Aorta (tissue), 5 donors: ENCODE measurements at regions not wholly inside any gene's neighbourhood (a gene's known extent, or its start where the extent isn't known, plus 50 kb on each side); places are given as distances from the start of the nearest gene placed in this dataset.

Source experiments
- ATAC-seq: fragments of 200-7000 bp; cut with Tn5 transposase; one replicate; pipeline ENCODE4 v1.9.1; 2022; ENCODE audit warnings: moderate library complexity; ENCODE audit not compliant: low FRiP score
- DNase-seq, 2 donors: peaks; one replicate each; pipeline ENCODE4 v3.0.0-alpha.2; 2020
- H3K27ac ChIP-seq, 2 donors: one replicate each; pipeline ENCODE4 v1.5.1; 2013; ENCODE audit warnings: low read length in 2 of 2, mild to moderate bottlenecking in 2 of 2, moderate library complexity in 2 of 2, control low read depth in 1 of 2, inconsistent platforms in 1 of 2, low read depth in 1 of 2
- H3K27me3 ChIP-seq, 2 donors: one replicate each; pipeline ENCODE4 v1.6.1; 2013; ENCODE audit warnings: control low read depth in 1 of 2, low read length in 1 of 2, mild to moderate bottlenecking in 1 of 2, moderate library complexity in 1 of 2; ENCODE audit not compliant: insufficient read depth in 2 of 2, control insufficient read depth in 1 of 2
- H3K36me3 ChIP-seq, 2 donors: one replicate each; pipeline ENCODE4 v1.6.1; 2013; ENCODE audit warnings: control low read depth in 1 of 2, low read length in 1 of 2, mild to moderate bottlenecking in 1 of 2; ENCODE audit not compliant: insufficient read depth in 2 of 2, control insufficient read depth in 1 of 2
- H3K4me1 ChIP-seq, 2 donors: one replicate each; pipeline ENCODE4 v1.6.1; 2013; ENCODE audit warnings: low read length in 2 of 2, control low read depth in 1 of 2, mild to moderate bottlenecking in 1 of 2, moderate library complexity in 1 of 2; ENCODE audit not compliant: insufficient read depth in 2 of 2, control insufficient read depth in 1 of 2
- H3K4me3 ChIP-seq, 2 donors: one replicate each; pipeline ENCODE4 v1.5.1; 2013; ENCODE audit warnings: low read length in 2 of 2, control low read depth in 1 of 2, mild to moderate bottlenecking in 1 of 2
- H3K9me3 ChIP-seq: one replicate; pipeline ENCODE4 v1.6.1; 2013; ENCODE audit warnings: mild to moderate bottlenecking, low read length; ENCODE audit not compliant: control insufficient read depth
- WGBS, 2 donors: extraction: QIAGEN DNeasy Blood & Tissue Kit; methylation state at CpG; one replicate each; pipeline ENCODE4 v1.1.7; 2013; 5-methylcytosine and 5-hydroxymethylcytosine counted together
- intact Hi-C, 2 donors: fragments of 100-400 bp; cut with DNase I; formaldehyde crosslinking; loops; one replicate each; pipeline versions ENCODE4 v1.14.2 to v1.15.0; 2022
- donor health status: healthy with polysubstance abuse.
- donor health status: Bipolar disorder and iron deficiency.
- donor health status: DM: no; HTN: no; CAD: no.
- donor health status: DM: no; HTN: no; CAD: no.
- donor health status: DM: yes; HTN: yes; CAD: no.

DNA sequence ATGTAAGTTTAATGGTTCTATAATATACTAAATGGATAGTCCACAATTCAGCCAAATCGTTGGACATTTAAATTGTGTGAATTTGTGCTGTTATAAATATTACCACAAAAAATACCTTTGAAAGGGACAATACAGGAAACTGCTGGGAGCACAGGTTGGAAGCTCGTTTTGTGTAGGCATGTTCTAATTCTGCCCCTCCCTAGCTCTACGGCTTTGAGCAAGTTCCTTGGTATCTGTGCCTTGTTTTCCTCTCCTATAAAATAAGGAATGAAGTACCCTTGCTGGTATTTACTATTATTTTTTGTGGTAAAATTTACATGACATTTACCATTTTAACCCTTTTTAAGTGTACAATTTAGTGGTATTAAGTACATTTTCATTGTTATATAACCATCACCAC lies 102.6 kb upstream of the SLC7A1 start:
- no peak overlapping the region for H3K27ac ChIP-seq
- DNase-seq (no peak), ATAC-seq (no peak)
- H3K9me3 ChIP-seq, result peaks cover 2% of the 10 kb centered on the region
- H3K4me3 ChIP-seq, result no peak overlapping the region
- no peaks in the 10 kb centered on the region for H3K36me3 ChIP-seq
- no peaks in the 10 kb centered on the region for H3K27me3 ChIP-seq
- intact Hi-C loops, result loop anchor here in 1 of 2 donors (5.0 kb wide), 1 partner anchor 191 kb away; no protein-coding TSS in a partner anchor
- WGBS, 2 donors, result 86 to 87% methylated on average over 3 of the region's 3 CpGs
- no peaks in the 10 kb centered on the region for H3K4me1 ChIP-seq

- DNase-seq (no peak), ATAC-seq (no peak)
- Histone ChIP-seq H3K36me3 (no peaks in the 10 kb centered on the region), H3K4me1 (no peaks in the 10 kb centered on the region), H3K27me3 (no peaks in the 10 kb centered on the region), H3K9me3 (peaks cover 2% of the 10 kb centered on the region), H3K4me3 (no peak overlapping the region), H3K27ac (no peak overlapping the region)
- intact Hi-C loops, result loop anchor here in 1 of 2 donors (5.0 kb wide), 1 partner anchor 189 kb away; no protein-coding TSS in a partner anchor
Measured at GRCh38 chr13:29696606-29697005, 101.1 kb upstream of the SLC7A1 start.

DNA sequence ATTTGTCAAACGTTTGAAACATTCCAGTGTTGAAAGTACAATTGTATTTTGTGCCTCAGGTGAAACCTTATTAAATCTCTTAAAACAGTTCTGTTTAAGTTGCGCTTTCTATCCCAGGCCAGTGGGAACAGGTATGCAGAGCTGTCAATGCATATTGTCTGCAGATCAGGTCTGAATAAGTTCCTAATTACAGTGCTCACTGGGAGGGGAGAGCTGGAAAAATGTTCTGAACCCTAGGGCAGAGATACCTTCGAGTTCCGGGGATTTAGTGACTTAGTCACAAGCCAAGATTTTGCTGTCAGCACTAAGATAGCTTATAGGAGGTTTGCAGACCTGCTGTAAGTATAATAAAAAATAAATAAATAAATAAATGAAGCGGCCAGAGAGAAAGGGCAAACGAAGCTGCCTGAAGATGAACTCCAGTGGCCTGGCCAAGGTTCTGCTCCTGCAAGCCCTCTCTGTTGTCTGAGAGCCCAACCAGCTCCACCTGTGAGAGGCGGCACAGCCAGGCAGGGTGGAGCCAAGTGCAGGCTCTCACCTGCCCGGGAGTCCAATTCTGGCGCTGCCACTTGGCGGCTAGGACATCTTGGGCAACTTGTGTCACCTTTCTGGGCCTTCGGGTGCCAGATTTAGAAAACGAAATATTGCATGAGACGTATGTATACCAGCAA lies 97.9 kb upstream of the SLC7A1 start:
- H3K4me3 ChIP-seq, result no peak overlapping the region
- ATAC-seq (no peak), DNase-seq (no peak)
- H3K4me1 ChIP-seq, result no peaks in the 10 kb centered on the region
- H3K9me3 ChIP-seq, result peaks cover 2% of the 10 kb centered on the region
- H3K27me3 ChIP-seq, result no peaks in the 10 kb centered on the region
- no peak overlapping the region for H3K27ac ChIP-seq
- no peaks in the 10 kb centered on the region for H3K36me3 ChIP-seq
- WGBS, 2 donors, result 84 to 85% methylated on average over 13 of the region's 13 CpGs
- intact Hi-C loops, result no loop called here

DNA sequence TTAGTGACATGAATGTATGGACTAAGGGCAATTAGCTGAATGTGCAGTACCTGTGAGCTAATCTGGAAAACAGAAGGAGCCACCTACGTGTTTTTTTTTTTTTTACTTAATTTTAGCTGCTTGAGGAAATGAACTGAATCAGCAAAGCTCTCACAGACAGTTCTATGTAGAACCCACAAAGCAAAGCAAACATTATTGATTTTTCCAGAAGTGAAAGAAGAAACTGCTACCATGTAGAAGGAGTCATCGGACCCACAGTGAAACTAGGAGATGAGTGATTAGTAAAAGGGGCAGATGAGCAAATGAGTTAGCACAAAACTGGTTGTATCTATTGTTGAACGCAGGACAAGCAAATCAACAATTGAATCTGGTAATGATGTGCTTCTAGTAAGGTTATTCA lies 94.1 kb upstream of the SLC7A1 start:
- no peak for DNase-seq
- 89 to 93% methylated on average over 3 of the region's 3 CpGs for WGBS, 2 donors
- no peaks in the 10 kb centered on the region for H3K36me3 ChIP-seq
- no peak overlapping the region for H3K27ac ChIP-seq
- intact Hi-C loops, result no loop called here
- H3K4me3 ChIP-seq, result no peak overlapping the region
- H3K4me1 ChIP-seq, result no peaks in the 10 kb centered on the region
- no peaks in the 10 kb centered on the region for H3K27me3 ChIP-seq
- no peaks in the 10 kb centered on the region for H3K9me3 ChIP-seq
- no peak for ATAC-seq

GRCh38 chr13:29688193-29688592 lies 92.7 kb upstream of the SLC7A1 start:
- Histone ChIP-seq H3K27ac (no peak overlapping the region), H3K36me3 (no peaks in the 10 kb centered on the region), H3K9me3 (no peaks in the 10 kb centered on the region), H3K4me1 (no peaks in the 10 kb centered on the region), H3K4me3 (no peak overlapping the region), H3K27me3 (no peaks in the 10 kb centered on the region)
- WGBS, 2 donors, result 75 to 89% methylated on average over 3 of the region's 3 CpGs
- ATAC-seq (no peak), DNase-seq (no peak)
- intact Hi-C loops, result no loop called here

DNA sequence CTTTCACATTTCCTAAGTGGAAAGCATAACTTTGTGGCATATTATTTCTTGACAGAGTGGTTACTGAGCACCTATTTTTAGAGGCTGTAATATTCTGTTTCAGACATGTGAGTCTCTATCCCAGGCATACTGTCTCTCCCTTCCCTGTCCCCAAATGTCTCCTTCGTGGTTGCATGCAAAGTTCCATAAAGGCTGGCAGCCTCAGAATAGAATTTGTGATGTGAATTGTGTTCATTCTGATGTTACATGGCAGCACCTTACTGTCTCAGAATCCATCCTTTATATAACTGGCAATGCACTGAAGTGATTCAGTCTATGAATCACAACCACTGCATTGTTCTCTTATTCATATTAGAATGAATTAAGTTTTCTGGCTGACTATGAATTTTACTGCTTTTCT lies 89.0 kb upstream of the SLC7A1 start:
- Histone ChIP-seq H3K27ac (no peak overlapping the region), H3K36me3 (no peaks in the 10 kb centered on the region), H3K27me3 (no peaks in the 10 kb centered on the region), H3K9me3 (no peaks in the 10 kb centered on the region), H3K4me1 (no peaks in the 10 kb centered on the region), H3K4me3 (no peak overlapping the region)
- WGBS, 2 donors, result 30 to 31% methylated on average over 1 of the region's 1 CpG
- DNase-seq (no peak), ATAC-seq (no peak)
- intact Hi-C loops, result no loop called here

DNA sequence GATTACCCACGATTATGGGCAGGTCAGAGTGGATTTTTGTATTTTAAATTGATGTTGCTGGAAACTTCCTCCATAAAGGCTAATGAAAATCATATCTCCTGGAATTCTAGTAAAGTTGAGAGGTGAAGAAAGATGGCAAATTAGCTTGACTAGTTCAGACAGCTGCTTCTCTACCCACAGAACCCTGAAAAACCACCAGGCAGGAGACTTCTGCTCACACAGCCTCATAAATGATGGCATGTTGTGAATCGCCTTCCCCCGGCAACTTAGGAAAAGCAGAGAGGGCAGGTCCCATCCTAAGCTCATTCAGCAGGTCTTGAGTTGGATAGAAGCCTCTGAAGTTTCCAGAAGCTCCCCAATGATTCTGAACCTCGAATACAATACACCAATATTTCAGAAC lies 87.6 kb upstream of the SLC7A1 start:
- no peaks in the 10 kb centered on the region for H3K27me3 ChIP-seq
- no peak overlapping the region for H3K27ac ChIP-seq
- ATAC-seq (no peak), DNase-seq (no peak)
- no peaks in the 10 kb centered on the region for H3K9me3 ChIP-seq
- no peak overlapping the region for H3K4me3 ChIP-seq
- intact Hi-C loops, result no loop called here
- no peaks in the 10 kb centered on the region for H3K4me1 ChIP-seq
- H3K36me3 ChIP-seq, result no peaks in the 10 kb centered on the region
- 79 to 80% methylated on average over 4 of the region's 4 CpGs for WGBS, 2 donors

- DNase-seq, result no peak
- Histone ChIP-seq H3K4me3 (no peak overlapping the region), H3K27ac (no peak overlapping the region), H3K27me3 (no peaks in the 10 kb centered on the region), H3K9me3 (no peaks in the 10 kb centered on the region), H3K36me3 (no peaks in the 10 kb centered on the region), H3K4me1 (no peaks in the 10 kb centered on the region)
- intact Hi-C loops, result no loop called here
- ATAC-seq, result no peak
- 29 to 40% methylated on average over 3 of the region's 3 CpGs for WGBS, 2 donors
Measured at GRCh38 chr13:29681864-29682263, 86.4 kb upstream of the SLC7A1 start.

GRCh38 chr13:29679396-29680053 lies 84.0 kb upstream of the SLC7A1 start:
- Histone ChIP-seq H3K27ac (no peak overlapping the region), H3K9me3 (no peaks in the 10 kb centered on the region), H3K4me3 (no peak overlapping the region), H3K4me1 (no peaks in the 10 kb centered on the region), H3K27me3 (no peaks in the 10 kb centered on the region), H3K36me3 (no peaks in the 10 kb centered on the region)
- 58 to 67% methylated on average over 9 of the region's 9 CpGs for WGBS, 2 donors
- ATAC-seq (peak; percentile 48), DNase-seq (no peak)
- intact Hi-C loops, result no loop called here
